Endothelial cell of umbilical vein (primary cell): ENCODE measurements at regions not wholly inside any gene's neighbourhood (a gene's known extent, or its start where the extent isn't known, plus 50 kb on each side); places are given as distances from the start of the nearest gene placed in this dataset.

Experiments used
- BruUV-seq: library from RNA; stranded (reverse); fragments of 400-500 nt; replicated peaks from 2 replicates; lab custom pipeline; 2021; lab: Mats Ljungman, UMichigan
- CTCF ChIA-PET: fragments of 300-600, 350-600 bp; sonication (Branson Sonifier 250); formaldehyde crosslinking; loops from one replicate; lab custom pipeline; 2021; ENCODE audit warnings: antibody characterized with exemption, inconsistent platforms; lab: Charles Lee
- POLR2A ChIA-PET: fragments of 300-600, 350-600 bp; sonication (Branson Sonifier 250); formaldehyde crosslinking; loops from one replicate; lab custom pipeline; 2021; ENCODE audit warnings: antibody characterized with exemption, inconsistent platforms; lab: Charles Lee
- DNase-seq: peaks from one replicate; pipeline ENCODE4 v3.0.0-alpha.2; 2011; ENCODE audit warnings: low read depth, low spot score
- FAIRE-seq: peaks from 2 replicates; lab custom pipeline; 2011; peaks lifted over from hg19 to GRCh38; lab: Jason Lieb, UNC
- H2AFZ ChIP-seq: 2 replicates; pipeline ENCODE4 v1.6.0; 2012; ENCODE audit warnings: low read depth, low read length, control low read depth, inconsistent platforms
- H3K27ac ChIP-seq: 2 replicates; pipeline ENCODE4 v1.5.1; 2011; ENCODE audit warnings: low read depth, mild to moderate bottlenecking, control low read depth, low read length, moderate library complexity; ENCODE audit not compliant: insufficient read depth
- H3K27me3 ChIP-seq, 2 experiments: 2 replicates each; pipeline versions ENCODE4 v1.6.0 to v1.6.1; 2011; ENCODE audit warnings: low read length in 2 of 2, mixed read lengths in 1 of 2; ENCODE audit not compliant: control insufficient read depth in 2 of 2, insufficient read depth in 2 of 2
- H3K36me3 ChIP-seq, 2 experiments: 2 replicates in 1 of 2; 3 replicates in 1 of 2; pipeline ENCODE4 v1.5.1; 2011; ENCODE audit warnings: low read length in 2 of 2, mild to moderate bottlenecking in 1 of 2, moderate library complexity in 1 of 2; ENCODE audit not compliant: control insufficient read depth in 2 of 2, insufficient read depth in 2 of 2; ENCODE audit errors: extremely low read depth in 1 of 2
- H3K4me1 ChIP-seq: 3 replicates; pipeline ENCODE4 v1.5.1; 2011; ENCODE audit warnings: mild to moderate bottlenecking, low read length; ENCODE audit not compliant: control insufficient read depth, insufficient read depth; ENCODE audit errors: extremely low read depth
- H3K4me2 ChIP-seq: 2 replicates; pipeline ENCODE4 v1.6.1; 2011; ENCODE audit warnings: low read length, control low read depth, mixed read lengths; ENCODE audit not compliant: insufficient read depth
- H3K4me3 ChIP-seq, 3 experiments: fragments of 200-600 bp in 1 of 3; sonication (generic), shearing (Covaris generic) in 1 of 3; replicated peaks in 1 of 3; 2 replicates each; pipeline ENCODE4 v1.5.1; 2011 to 2016; ENCODE audit warnings: control low read depth in 3 of 3, low read length in 3 of 3, mild to moderate bottlenecking in 2 of 3, inconsistent platforms in 1 of 3, low read depth in 1 of 3, moderate library complexity in 1 of 3; ENCODE audit not compliant: insufficient read depth in 1 of 3
- H3K79me2 ChIP-seq: 2 replicates; pipeline ENCODE4 v1.6.0; 2012; ENCODE audit warnings: low read length, inconsistent platforms; ENCODE audit not compliant: control insufficient read depth, insufficient read depth
- H3K9ac ChIP-seq: replicated peaks from 2 replicates; pipeline ENCODE3; 2011; ENCODE audit warnings: low read length, control low read depth; ENCODE audit not compliant: insufficient read depth; ENCODE audit errors: extremely low read depth
- H3K9me1 ChIP-seq: replicated peaks from 3 replicates; pipeline ENCODE4 v1.6.0; 2011; ENCODE audit warnings: mild to moderate bottlenecking, low read length; ENCODE audit not compliant: control insufficient read depth, insufficient read depth; ENCODE audit errors: extremely low read depth
- H3K9me3 ChIP-seq: replicated peaks from 2 replicates; pipeline ENCODE4 v1.5.1; 2012; ENCODE audit warnings: low read length, inconsistent platforms; ENCODE audit not compliant: control insufficient read depth, insufficient read depth
- H4K20me1 ChIP-seq: replicated peaks from 2 replicates; pipeline ENCODE3; 2011; ENCODE audit warnings: mild to moderate bottlenecking, low read length; ENCODE audit not compliant: control insufficient read depth, insufficient read depth; ENCODE audit errors: extremely low read depth
- EZH2 ChIP-seq: IDR thresholded peaks from 2 replicates; pipeline ENCODE4 v1.6.1; 2012; ENCODE audit warnings: borderline replicate concordance, low read depth, mild to moderate bottlenecking, moderate library complexity, low read length, inconsistent platforms; ENCODE audit not compliant: severe bottlenecking
- FOS ChIP-seq: IDR thresholded peaks from 2 replicates; pipeline ENCODE4 v1.6.1; 2011; ENCODE audit warnings: mild to moderate bottlenecking, low read length, moderate library complexity, borderline replicate concordance; ENCODE audit not compliant: insufficient read depth
- GATA2 ChIP-seq: IDR thresholded peaks from 2 replicates; pipeline ENCODE4 v1.7.0; 2011; ENCODE audit warnings: low read depth, mild to moderate bottlenecking, moderate library complexity, mixed read lengths, low read length; ENCODE audit not compliant: insufficient read length, insufficient read depth
- JUN ChIP-seq: IDR thresholded peaks from 2 replicates; pipeline ENCODE4 v1.6.1; 2011; ENCODE audit warnings: borderline replicate concordance, low read depth; ENCODE audit not compliant: insufficient read length, insufficient read depth
- MYC ChIP-seq: IDR thresholded peaks from one replicate; pipeline ENCODE4 v1.6.1; 2011; ENCODE audit warnings: mild to moderate bottlenecking, low read depth, low read length
- POLR2A ChIP-seq: IDR thresholded peaks from 2 replicates; pipeline ENCODE4 v1.6.1; 2012; ENCODE audit warnings: low read depth, mild to moderate bottlenecking, control low read depth, low read length
- POLR2AphosphoS5 ChIP-seq: IDR thresholded peaks from 2 replicates; pipeline ENCODE4 v1.6.1; 2012; ENCODE audit warnings: low read depth, mild to moderate bottlenecking, control low read depth, low read length, moderate library complexity; ENCODE audit not compliant: insufficient read depth
- dilution Hi-C: fragments of 300-500 bp; cut with MboI; formaldehyde crosslinking; loops from one replicate; pipeline ENCODE4 v1.15.0; 2019; ENCODE audit warnings: low sequenced_read_pairs; ENCODE audit not compliant: extremely low pct_ligation_motif_present
- intact Hi-C: fragments of 100-400 bp; cut with micrococcal nuclease; formaldehyde crosslinking; loops from one replicate; pipeline ENCODE4 v1.10.0; 2022
- TF ChIP-seq, protein P1 (sequence below): IDR thresholded peaks from 2 replicates; pipeline ENCODE4 v1.6.1; 2011; ENCODE audit not compliant: insufficient read depth, insufficient read length
- TF ChIP-seq, protein P2 (sequence below), 2 donors: IDR thresholded peaks; 1 replicate in 1 of 2; 2 replicates in 1 of 2; pipeline ENCODE4 v1.5.1; 2011; ENCODE audit warnings: low read length in 2 of 2, mild to moderate bottlenecking in 2 of 2, moderate library complexity in 2 of 2, control low read depth in 1 of 2, inconsistent platforms in 1 of 2, low read depth in 1 of 2; ENCODE audit not compliant: insufficient read depth in 1 of 2; ENCODE audit errors: extremely low read depth in 1 of 2

DNA sequence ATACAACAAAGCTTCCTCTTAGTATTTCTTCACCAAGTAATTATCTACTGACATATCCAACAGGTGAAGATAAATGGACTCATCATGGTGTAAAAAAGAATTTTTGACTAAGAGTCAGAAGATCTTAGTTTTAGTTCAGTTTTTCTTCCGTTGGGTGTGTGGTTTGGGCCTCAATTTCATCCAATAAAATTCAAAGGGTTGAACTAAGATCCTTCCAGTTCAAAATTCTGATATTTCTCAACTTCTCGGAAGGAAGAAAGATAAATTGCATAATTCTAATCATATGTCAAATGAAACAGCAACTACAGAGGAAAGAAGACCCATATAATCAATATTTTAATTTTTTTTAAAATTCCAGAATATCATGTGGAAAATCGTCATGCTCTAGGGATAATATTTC is 192.7 kb downstream of the SPRY1 start:
- dilution Hi-C loops = no loop called here
- no peak overlapping the region for H3K4me2 ChIP-seq
- intact Hi-C loops = no loop called here

More for the DNA sequence above, 192.7 kb downstream of the SPRY1 start:
- no peak for FAIRE-seq
- Histone ChIP-seq H3K9me3 (no peaks in the 10 kb centered on the region), H3K36me3 (no peaks in the 10 kb centered on the region), H3K27me3 (no peaks in the 10 kb centered on the region), H2AFZ (no peak overlapping the region), H3K4me1 (peaks cover 14% of the 10 kb centered on the region), H3K4me3 (no peak overlapping the region), H3K9ac (no peak overlapping the region), H4K20me1 (no peaks in the 10 kb centered on the region), H3K27ac (no peak overlapping the region), H3K9me1 (no peaks in the 10 kb centered on the region), H3K79me2 (no peaks in the 10 kb centered on the region)
- ChIA-PET POLR2A (no interaction called here), CTCF (interaction anchor here (2.9 kb wide), 1 partner anchor 25 kb away, joined by 11 read pairs; no protein-coding TSS in a partner anchor)
- no peak for DNase-seq
- TF ChIP-seq, protein P1, sequence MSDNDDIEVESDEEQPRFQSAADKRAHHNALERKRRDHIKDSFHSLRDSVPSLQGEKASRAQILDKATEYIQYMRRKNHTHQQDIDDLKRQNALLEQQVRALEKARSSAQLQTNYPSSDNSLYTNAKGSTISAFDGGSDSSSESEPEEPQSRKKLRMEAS = no peak
- no peak for TF ChIP-seq POLR2A
- TF ChIP-seq FOS = no peak
- TF ChIP-seq, protein P2, sequence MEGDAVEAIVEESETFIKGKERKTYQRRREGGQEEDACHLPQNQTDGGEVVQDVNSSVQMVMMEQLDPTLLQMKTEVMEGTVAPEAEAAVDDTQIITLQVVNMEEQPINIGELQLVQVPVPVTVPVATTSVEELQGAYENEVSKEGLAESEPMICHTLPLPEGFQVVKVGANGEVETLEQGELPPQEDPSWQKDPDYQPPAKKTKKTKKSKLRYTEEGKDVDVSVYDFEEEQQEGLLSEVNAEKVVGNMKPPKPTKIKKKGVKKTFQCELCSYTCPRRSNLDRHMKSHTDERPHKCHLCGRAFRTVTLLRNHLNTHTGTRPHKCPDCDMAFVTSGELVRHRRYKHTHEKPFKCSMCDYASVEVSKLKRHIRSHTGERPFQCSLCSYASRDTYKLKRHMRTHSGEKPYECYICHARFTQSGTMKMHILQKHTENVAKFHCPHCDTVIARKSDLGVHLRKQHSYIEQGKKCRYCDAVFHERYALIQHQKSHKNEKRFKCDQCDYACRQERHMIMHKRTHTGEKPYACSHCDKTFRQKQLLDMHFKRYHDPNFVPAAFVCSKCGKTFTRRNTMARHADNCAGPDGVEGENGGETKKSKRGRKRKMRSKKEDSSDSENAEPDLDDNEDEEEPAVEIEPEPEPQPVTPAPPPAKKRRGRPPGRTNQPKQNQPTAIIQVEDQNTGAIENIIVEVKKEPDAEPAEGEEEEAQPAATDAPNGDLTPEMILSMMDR (IDR thresholded peaks at IDR 0.05; ENCODE audit: extremely low read depth in 1 of 2, insufficient read depth in 1 of 2, low read depth in 1 of 2, low read length in 2 of 2) = no peak
- TF ChIP-seq EZH2 = no peak
- no peak for TF ChIP-seq JUN
- no peak for TF ChIP-seq POLR2AphosphoS5
- TF ChIP-seq GATA2 = no peak
- TF ChIP-seq MYC = no peak
- no TSS peak for BruUV-seq
